HG03139 (cell line): ENCODE measurements at regions not wholly inside any gene's neighbourhood (a gene's known extent, or its start where the extent isn't known, plus 50 kb on each side); places are given as distances from the start of the nearest gene placed in this dataset.

Experiments
- ATAC-seq: cut with Tn5 transposase; IDR thresholded peaks from one replicate; pipeline ENCODE4 v1.9.1; 2021; ENCODE audit not compliant: unreplicated experiment

GRCh38 chr2:223107825-223108224 lies 55.8 kb downstream of the KCNE4 start:
- no peak for ATAC-seq

DNA sequence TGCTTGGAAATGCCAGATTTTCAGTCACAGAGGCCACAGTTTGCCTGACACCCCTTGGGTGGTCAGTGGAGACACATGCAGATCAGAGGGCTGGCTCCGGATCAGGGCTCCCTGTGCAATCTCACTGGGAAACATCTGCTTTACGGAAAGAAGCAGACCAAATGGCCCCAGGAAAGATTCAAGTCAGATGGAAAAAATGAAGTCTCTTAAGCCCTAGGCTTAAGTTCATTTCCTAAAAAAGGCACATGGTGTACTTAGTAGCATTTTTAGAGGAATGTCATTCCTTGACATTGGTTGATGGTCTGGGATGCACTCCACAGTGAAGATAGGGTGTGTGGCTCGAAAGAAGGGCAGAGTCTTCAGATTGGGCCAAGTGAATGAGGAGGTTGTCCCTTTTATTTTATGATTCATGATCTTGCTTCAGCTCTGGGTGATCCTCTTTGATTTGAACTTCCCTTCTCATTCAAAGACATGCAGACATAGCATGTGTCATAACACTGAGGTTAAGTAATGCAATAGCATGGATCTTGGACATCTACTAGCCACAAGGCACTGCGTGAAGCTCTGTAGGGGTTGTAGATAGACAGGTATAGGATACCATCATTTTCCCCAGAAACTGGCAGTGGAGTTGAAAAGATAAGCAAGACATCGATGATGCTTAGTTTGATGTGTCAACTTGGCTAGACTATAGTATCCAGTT lies 56.5 kb downstream of the KCNE4 start:
- no peak for ATAC-seq

GRCh38 chr2:223109341-223109740 lies 57.4 kb downstream of the KCNE4 start:
- ATAC-seq = no peak

DNA sequence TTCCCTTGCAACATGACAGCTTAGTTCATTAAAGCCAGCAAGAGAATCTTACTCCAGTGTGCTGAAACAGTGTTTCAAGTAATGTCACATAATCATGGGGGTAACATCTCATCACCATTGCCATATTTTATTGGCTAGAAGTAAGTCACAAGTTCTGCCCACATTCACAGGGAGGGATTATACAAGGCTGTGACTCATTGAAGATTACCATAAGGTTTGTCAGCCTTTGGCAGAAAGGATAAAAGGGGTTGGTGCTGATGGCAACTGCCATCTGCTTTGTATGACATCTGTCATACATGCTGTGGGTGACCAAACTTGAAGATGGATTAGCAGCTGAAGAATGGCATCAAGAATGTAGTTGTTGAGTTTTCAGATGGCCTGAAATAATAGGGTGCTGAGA lies 61.2 kb downstream of the KCNE4 start:
- no peak for ATAC-seq

- no peak for ATAC-seq
These were observed 62.2 kb downstream of the KCNE4 start for GRCh38 chr2:223114170-223114569.

DNA sequence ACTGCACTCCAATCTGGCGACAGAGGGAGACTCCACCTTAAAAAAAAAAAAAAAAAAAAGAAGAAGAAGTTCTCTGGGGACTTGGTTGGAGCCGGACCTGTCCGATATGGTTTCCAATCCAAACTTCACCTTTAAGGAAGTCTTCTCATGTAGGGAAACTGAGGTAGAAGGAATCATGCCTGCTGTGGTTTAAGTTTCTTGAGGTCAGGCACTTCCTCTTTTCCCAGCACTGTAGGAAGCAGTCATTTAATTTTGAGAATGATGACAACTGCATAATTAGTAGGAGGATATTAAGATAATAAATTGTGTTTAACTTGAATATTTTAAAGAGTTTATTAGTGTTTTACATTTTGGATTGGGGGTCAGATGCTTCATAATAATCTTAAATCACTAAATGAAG lies 62.9 kb downstream of the KCNE4 start:
- no peak for ATAC-seq

DNA sequence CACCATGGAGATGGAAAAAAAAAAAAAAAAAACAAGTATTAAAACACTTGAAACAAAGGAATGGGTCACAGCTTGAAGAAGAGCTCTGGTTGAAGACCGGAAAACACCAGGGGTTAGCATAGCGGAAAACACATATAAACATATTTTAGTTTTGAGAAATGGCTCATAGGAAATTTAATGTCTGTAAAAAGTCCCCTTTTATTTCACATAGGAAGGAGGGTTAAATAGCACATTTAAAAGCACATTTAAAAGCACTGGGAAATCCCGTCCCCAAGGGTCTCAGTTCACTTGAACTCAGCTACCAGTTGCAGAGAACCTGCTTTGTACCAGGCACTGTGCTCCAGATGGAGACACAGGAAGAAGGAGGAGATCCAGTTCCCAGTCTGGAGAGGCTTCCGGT lies 65.5 kb downstream of the KCNE4 start:
- ATAC-seq = no peak

DNA sequence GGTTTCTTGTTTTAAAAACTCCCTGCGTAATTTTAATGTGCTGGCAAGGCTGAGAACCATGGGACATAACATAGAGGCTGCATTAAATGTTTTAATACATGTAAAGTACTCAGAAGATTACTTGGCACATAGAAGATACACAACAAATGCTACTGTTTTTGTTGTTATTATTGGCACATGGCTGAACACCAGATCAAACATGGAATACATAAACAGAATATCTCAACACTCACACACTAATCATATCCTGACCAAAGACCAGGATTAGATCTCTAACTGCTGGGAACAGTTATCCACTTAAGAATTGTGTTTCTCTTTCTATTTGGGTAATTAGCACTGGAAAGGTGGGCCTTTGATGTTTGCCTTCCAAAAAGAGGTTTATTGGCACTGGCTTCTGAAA lies 69.3 kb downstream of the KCNE4 start:
- ATAC-seq = no peak

GRCh38 chr2:223122781-223123180 lies 70.8 kb downstream of the KCNE4 start:
- ATAC-seq = no peak

GRCh38 chr2:223123855-223124610 lies 72.0 kb downstream of the KCNE4 start:
- no peak for ATAC-seq

- ATAC-seq = no peak
These were observed 89.6 kb downstream of the KCNE4 start for GRCh38 chr2:223141606-223142005.

DNA sequence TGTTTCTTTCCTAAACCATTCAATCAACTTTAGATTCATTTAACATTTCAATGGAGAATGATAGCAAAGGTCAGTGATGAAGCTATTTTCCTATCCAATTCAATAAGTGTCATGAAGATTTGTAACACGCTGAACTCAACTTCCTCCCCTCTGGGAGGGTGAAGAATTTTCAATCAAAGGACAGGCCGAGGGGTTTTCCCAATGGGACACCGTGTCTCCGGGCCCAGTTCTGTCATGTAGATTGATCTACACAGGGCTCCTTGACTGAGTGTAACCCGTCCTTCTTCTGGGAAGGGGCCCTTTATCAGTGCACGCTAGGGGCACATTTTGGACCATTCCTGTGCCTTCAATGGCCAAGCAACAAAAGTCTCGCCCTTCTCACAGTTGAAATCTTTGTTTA lies 90.1 kb downstream of the KCNE4 start:
- no peak for ATAC-seq

DNA sequence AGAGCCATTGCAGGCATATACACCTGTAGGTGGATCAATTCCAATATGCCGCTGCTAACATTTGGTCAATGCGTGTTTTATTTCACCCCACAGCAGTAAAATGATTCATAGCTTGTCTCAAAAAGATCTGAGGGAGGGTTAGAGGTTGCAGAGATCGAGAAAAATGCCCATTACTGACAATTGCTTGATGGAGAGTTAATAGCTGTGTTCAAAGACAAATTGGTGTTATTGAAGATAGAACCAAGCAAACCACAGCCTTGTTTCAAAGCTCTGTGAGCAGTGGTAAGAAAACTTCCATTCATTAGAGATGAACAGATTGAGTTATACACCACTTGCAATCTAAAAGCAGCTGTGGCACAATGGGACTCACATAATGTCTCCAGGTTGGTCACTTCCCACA lies 95.4 kb downstream of the KCNE4 start:
- ATAC-seq = no peak

- no peak for ATAC-seq
These were observed 96.5 kb downstream of the KCNE4 start for GRCh38 chr2:223148516-223148915.

DNA sequence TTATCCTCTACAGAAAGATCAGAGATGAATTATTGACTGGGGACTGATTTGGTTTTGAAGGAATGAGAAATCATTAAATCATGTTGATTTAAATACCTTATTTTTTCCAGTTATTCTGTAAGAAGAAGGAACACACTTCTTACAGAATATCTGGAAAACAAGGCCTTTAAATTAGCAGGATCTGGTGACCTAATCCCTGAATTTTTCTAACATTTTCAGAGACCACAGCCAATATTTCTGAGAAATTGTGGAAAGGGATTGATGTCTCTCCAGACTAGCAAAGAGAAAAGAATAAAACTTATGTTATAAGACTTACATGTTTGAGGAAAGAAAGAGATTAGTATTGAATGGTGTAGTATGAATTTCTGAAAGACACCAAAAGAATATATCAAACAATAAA lies 104.0 kb downstream of the KCNE4 start:
- ATAC-seq = no peak

- no peak for ATAC-seq
These were observed 110.0 kb downstream of the KCNE4 start for GRCh38 chr2:223161873-223162458.

GRCh38 chr2:223165423-223166214 lies 113.6 kb downstream of the KCNE4 start:
- no peak for ATAC-seq

GRCh38 chr2:223166215-223166493 lies 114.2 kb downstream of the KCNE4 start:
- ATAC-seq = no peak

DNA sequence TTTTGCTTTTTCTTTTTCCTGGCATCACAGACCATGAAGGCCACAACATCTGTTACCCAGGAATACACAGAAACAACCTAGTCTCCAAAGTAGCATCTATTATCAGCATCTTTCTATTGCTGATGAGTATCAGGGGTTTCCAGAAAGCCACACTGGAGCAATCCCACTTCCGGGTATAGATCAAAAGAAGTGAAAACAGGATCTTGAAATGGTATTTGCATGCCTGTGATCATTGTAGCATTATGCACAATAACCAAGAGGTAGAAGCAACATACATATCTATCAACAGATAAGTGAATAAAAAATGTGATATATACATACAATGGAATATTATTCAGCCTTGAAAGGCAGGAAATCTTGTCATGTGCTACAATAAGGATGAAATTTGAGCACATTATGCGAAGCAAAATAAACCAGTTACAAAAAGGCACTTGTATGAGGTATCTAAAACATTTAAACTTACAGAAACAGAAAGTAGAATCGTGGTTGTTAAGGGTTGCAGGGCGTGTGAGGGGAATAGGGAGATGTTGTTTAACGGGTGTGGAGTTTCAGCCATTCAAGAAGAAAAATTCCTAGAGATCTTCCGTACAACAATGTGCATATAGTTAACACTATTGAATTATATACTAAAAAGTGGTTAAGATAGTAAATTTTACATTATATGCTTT lies 115.1 kb downstream of the KCNE4 start:
- ATAC-seq = no peak

- ATAC-seq = peak; percentile 50
These were observed 118.0 kb downstream of the KCNE4 start for GRCh38 chr2:223169830-223170605.
